Thoracic aorta (tissue), 2 donors: ENCODE measurements at regions not wholly inside any gene's neighbourhood (a gene's known extent, or its start where the extent isn't known, plus 50 kb on each side); places are given as distances from the start of the nearest gene placed in this dataset.

Experiments
- ATAC-seq: fragments of 150-250 bp; one replicate; pipeline ENCODE4 v1.8.0; 2017; ENCODE audit warnings: low read depth; ENCODE audit not compliant: insufficient number of reproducible peaks, low FRiP score
- DNase-seq: peaks from one replicate; pipeline ENCODE4 v3.0.0-alpha.2; 2020; ENCODE audit warnings: low spot score
- H3K27ac ChIP-seq, 2 donors: fragments of 200-600 bp; sonication (generic); 1 replicate in 1 of 2; 2 replicates in 1 of 2; pipeline ENCODE4 v1.5.1; 2016; ENCODE audit warnings: mild to moderate bottlenecking in 2 of 2, moderate library complexity in 2 of 2
- H3K27me3 ChIP-seq: fragments of 200-600 bp; sonication (generic); replicated peaks from 2 replicates; pipeline ENCODE4 v1.6.0; 2016; ENCODE audit warnings: mild to moderate bottlenecking; ENCODE audit not compliant: insufficient read depth
- H3K36me3 ChIP-seq: fragments of 200-600 bp; sonication (generic); one replicate; pipeline ENCODE4 v1.5.1; 2016
- H3K4me1 ChIP-seq, 2 donors: fragments of 200-600 bp; sonication (generic); 1 replicate in 1 of 2; 2 replicates in 1 of 2; pipeline versions ENCODE4 v1.5.1 to v1.6.0; 2016; ENCODE audit warnings: low read depth in 2 of 2, mild to moderate bottlenecking in 1 of 2; ENCODE audit not compliant: control insufficient read depth in 1 of 2
- H3K4me3 ChIP-seq: fragments of 200-600 bp; sonication (generic); 2 replicates; pipeline ENCODE4 v1.5.1; 2016; ENCODE audit warnings: mild to moderate bottlenecking
- H3K9me3 ChIP-seq: fragments of 200-600 bp; sonication (generic); 2 replicates; pipeline ENCODE4 v1.5.1; 2016
- TF ChIP-seq, protein P1 (sequence below): fragments of 200-600 bp; sonication (generic); IDR thresholded peaks from one replicate; pipeline ENCODE4 v1.5.1; 2019; ENCODE audit warnings: antibody characterized with exemption

DNA sequence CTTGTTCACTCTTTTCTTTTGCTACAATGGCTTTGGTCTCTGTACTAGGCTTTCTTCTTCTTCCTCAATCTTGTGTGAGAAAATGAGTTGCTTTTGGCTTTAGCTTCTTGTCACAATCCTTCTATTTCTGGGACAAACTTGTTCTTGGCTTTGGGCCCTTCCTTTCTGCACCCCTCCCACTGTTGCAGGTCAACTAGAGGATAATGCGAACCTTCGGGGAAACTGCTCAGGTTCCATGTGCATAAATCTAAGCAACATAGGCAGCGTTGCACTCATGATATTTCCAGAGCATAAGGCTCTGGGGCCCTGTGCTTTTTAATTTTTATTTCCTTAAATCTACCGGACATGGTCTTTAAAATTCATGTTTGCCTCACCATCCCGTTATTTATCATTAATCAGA, 89.8 kb upstream of the LRIG3 start:
- TF ChIP-seq, protein P1, sequence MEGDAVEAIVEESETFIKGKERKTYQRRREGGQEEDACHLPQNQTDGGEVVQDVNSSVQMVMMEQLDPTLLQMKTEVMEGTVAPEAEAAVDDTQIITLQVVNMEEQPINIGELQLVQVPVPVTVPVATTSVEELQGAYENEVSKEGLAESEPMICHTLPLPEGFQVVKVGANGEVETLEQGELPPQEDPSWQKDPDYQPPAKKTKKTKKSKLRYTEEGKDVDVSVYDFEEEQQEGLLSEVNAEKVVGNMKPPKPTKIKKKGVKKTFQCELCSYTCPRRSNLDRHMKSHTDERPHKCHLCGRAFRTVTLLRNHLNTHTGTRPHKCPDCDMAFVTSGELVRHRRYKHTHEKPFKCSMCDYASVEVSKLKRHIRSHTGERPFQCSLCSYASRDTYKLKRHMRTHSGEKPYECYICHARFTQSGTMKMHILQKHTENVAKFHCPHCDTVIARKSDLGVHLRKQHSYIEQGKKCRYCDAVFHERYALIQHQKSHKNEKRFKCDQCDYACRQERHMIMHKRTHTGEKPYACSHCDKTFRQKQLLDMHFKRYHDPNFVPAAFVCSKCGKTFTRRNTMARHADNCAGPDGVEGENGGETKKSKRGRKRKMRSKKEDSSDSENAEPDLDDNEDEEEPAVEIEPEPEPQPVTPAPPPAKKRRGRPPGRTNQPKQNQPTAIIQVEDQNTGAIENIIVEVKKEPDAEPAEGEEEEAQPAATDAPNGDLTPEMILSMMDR, result no peak
- no peak for ATAC-seq
- H3K27ac ChIP-seq, result no peak overlapping the region
- no peak overlapping the region for H3K4me3 ChIP-seq
- peaks cover 5 to 15% of the 10 kb centered on the region in 2 donors for H3K4me1 ChIP-seq
- no peaks in the 10 kb centered on the region for H3K27me3 ChIP-seq
- no peaks in the 10 kb centered on the region for H3K9me3 ChIP-seq
- no peak for DNase-seq
- H3K36me3 ChIP-seq, result no peaks in the 10 kb centered on the region

DNA sequence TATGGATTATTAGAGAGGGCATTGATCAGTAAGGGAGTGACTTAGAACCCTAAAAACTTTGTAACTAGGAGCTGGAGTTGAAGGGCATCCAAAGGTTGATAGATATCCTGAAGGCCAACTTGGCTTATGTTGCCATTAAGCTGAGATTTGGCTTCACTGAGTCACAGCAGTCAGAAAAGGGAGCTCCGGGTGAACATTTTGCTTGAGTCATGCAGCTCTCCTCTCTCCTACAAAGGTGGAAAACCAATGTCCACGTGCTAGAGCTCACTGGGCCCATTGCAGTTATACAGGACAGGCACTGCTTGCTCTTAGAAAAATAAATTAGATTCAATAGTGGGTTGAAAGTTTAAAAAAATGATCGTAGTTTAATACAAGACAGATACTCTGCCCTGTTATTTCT, 87.3 kb upstream of the LRIG3 start:
- Histone ChIP-seq H3K4me1 (peaks cover 5 to 15% of the 10 kb centered on the region in 2 donors), H3K4me3 (no peak overlapping the region), H3K27ac (no peak overlapping the region), H3K36me3 (no peaks in the 10 kb centered on the region), H3K9me3 (no peaks in the 10 kb centered on the region), H3K27me3 (no peaks in the 10 kb centered on the region)
- ATAC-seq, result no peak
- TF ChIP-seq, protein P1, result no peak
- no peak for DNase-seq

DNA sequence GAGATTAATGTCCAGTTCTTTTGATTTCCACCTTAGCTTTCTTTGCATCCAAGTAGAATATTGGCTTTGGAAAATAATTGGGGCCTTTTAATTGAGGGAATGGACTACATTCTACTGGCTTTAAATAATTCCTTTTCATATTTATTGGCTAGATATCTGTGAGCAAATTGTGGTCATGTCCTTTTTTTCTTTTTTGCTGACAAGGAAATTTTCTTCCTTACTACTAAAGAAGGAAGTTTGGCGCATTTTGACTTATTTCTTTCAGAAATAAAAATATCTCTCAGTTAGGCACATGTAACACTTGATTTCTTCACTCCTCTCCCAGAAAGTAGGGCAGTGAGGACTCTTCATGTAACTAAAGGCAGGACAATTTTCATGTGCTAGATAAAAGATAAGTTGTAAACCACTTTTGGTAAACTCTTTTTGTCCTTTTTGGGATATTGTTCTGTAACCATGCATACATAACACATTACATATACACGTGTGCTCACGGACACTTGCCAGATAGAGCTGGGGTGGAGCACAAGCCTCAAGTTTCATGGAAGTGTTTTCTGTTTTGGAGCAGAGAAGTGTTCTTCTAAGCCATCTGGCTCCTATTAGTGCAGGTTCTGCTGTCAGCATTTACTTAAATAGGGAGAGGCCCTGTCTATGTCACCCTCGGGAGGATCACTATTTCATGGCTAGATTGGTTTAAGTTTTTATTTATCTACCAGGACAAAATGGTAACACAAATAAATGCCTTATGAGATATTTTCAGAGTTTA, 85.1 kb upstream of the LRIG3 start:
- TF ChIP-seq, protein P1, result no peak
- H3K27me3 ChIP-seq, result no peaks in the 10 kb centered on the region
- peaks cover 5 to 8% of the 10 kb centered on the region in 2 donors for H3K4me1 ChIP-seq
- H3K9me3 ChIP-seq, result no peaks in the 10 kb centered on the region
- no peak overlapping the region for H3K27ac ChIP-seq
- DNase-seq, result no peak
- no peaks in the 10 kb centered on the region for H3K36me3 ChIP-seq
- no peak overlapping the region for H3K4me3 ChIP-seq
- ATAC-seq, result no peak

DNA sequence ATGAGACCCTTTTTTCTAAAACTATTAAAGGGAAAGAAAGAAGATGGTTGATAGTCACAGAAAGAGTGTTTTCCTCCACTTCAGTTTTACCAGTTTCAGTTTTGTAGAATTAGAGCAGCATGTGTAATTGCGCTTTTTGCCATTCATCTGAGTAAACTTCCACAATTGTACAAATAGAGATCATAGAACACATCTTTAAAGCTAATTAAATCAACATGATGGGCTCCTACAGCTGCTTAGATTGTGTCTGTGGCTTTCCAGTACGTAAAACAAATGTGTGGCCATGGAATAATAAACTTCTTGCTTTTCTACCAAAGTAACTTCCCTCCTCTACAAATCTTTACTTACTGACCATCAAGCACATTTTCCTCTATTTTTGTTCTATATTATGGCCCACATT, 84.2 kb upstream of the LRIG3 start:
- Histone ChIP-seq H3K9me3 (no peaks in the 10 kb centered on the region), H3K36me3 (no peaks in the 10 kb centered on the region), H3K27me3 (no peaks in the 10 kb centered on the region), H3K4me1 (no peaks in the 10 kb centered on the region), H3K27ac (no peak overlapping the region), H3K4me3 (no peak overlapping the region)
- ATAC-seq (no peak), DNase-seq (no peak)
- TF ChIP-seq, protein P1, result no peak

DNA sequence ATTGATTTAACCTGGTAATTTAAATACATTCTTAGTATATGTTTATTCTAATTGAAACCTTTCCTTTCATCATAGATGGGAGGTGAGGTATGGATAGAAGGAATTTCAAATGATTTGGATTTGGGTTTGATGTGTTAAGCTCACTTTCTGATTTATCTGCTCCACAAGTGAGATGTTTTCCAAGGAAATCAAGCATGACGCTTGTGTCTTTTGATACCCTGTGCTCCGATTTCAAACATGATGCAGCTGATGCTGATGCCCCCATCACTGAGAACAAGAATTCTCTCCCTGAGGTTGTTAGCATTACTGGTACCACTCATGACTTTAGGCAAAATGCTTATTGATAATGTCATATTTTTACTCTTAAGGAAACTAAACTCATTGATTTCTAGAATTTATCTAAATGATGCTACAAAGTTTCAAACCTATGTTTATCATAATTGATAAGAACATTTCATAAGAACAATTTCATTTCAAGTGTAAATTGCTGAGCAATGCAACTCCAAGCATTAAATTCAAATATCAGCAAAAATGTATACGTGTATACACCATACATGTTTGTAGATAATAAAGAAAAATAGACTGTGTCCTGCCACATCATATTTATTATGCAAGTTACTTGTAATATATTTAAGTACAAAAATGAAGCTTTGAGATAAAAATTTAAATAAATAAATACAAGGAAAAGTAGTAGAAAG, 75.5 kb upstream of the LRIG3 start:
- Histone ChIP-seq H3K4me1 (no peaks in the 10 kb centered on the region), H3K36me3 (no peaks in the 10 kb centered on the region), H3K27me3 (no peaks in the 10 kb centered on the region), H3K27ac (no peak overlapping the region), H3K9me3 (no peaks in the 10 kb centered on the region), H3K4me3 (no peak overlapping the region)
- no peak for ATAC-seq
- no peak for DNase-seq
- TF ChIP-seq, protein P1, result no peak
